Upper lobe of left lung (tissue), 4 donors: ENCODE measurements at regions not wholly inside any gene's neighbourhood (a gene's known extent, or its start where the extent isn't known, plus 50 kb on each side); places are given as distances from the start of the nearest gene placed in this dataset.

Source experiments
- CTCF ChIP-seq, 6 experiments: fragments of 450-650 bp in 4 of 6; fragments of 200-600 bp in 2 of 6; sonication (generic) in 2 of 6; IDR thresholded peaks; one replicate each; pipeline ENCODE4 v1.5.1; 2016 to 2019; ENCODE audit warnings: antibody characterized with exemption in 6 of 6
- EP300 ChIP-seq, 4 donors: sonication (generic); formaldehyde crosslinking; IDR thresholded peaks; one replicate each; pipeline ENCODE4 v1.5.1; 2017; ENCODE audit warnings: antibody characterized with exemption in 4 of 4, control low read depth in 2 of 4
- POLR2A ChIP-seq, 4 donors: fragments of 450-650 bp; IDR thresholded peaks; one replicate each; pipeline ENCODE4 v1.5.1; 2016 to 2017; ENCODE audit warnings: antibody characterized with exemption in 4 of 4, mild to moderate bottlenecking in 2 of 4
- POLR2AphosphoS5 ChIP-seq, 2 donors: sonication (generic); formaldehyde crosslinking; IDR thresholded peaks; one replicate each; pipeline ENCODE4 v1.5.1; 2017; ENCODE audit warnings: antibody characterized with exemption in 2 of 2

- TF ChIP-seq CTCF (IDR thresholded peaks at IDR 0.05) (no peak), POLR2AphosphoS5 (IDR thresholded peaks at IDR 0.05) (no peak), POLR2A (IDR thresholded peaks at IDR 0.05) (no peak), EP300 (IDR thresholded peaks at IDR 0.05) (no peak)
These were observed 135.3 kb upstream of the FOXQ1 start for GRCh38 chr6:1176567-1176966.
